ENCODE measurements at regions not wholly inside any gene's neighbourhood (a gene's known extent, or its start where the extent isn't known, plus 50 kb on each side); places are given as distances from the start of the nearest gene placed in this dataset.

DNA sequence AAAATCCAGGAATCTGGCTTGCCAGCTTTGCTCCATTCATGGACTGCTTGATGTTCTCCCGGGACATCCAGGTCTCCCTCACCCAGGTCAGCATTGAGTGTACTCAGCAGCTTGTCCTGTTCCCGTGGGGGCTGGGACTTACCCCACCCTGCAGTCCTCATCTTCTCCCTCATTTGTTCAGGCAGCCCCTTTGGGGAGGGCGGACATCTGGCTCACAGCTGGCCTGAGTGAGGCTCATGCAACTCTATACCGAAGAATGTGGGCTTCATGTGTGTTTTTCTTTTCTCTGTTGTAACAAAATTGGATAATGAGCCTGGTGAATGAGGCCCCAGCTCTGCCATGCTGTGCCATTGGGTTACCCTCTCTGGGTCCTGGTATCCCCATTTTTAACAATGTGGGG is 227.7 kb upstream of the TENM4 start:
- no peak overlapping the region for H2AK9ac ChIP-seq (replicated peaks; ENCODE audit: low read depth, low read length, poor library complexity)
- no peak overlapping the region for H3K56ac ChIP-seq (ENCODE audit: extremely low read depth, insufficient read depth, low read length)
- POLR2A ChIA-PET (ENCODE audit: unreplicated experiment), result no interaction called here
- H3K18ac ChIP-seq (ENCODE audit: low read depth, low read length), result no peak overlapping the region
- H4K91ac ChIP-seq (ENCODE audit: insufficient read depth, low read depth, low read length), result no peak overlapping the region
- no peak overlapping the region for H2BK15ac ChIP-seq (ENCODE audit: low read depth, low read length)
- H3K4me3 ChIP-seq (ENCODE audit: insufficient read depth, low read depth, low read length), result no peak overlapping the region
- CTCF ChIA-PET, result interaction anchor here (0.8 kb wide), 1 partner anchor 10 kb away, joined by 3 read pairs; no protein-coding TSS in a partner anchor
- no peak overlapping the region for H3K14ac ChIP-seq (replicated peaks; ENCODE audit: low read depth, low read length)
- no peaks in the 10 kb centered on the region for H3K4me1 ChIP-seq (ENCODE audit: control insufficient read depth, insufficient read depth, low read length)
- in situ Hi-C loops (cut with MboI; ENCODE audit: low sequenced_read_pairs), result no loop called here
- H2BK120ac ChIP-seq (ENCODE audit: low read depth, low read length), result no peak overlapping the region
- no peaks in the 10 kb centered on the region for H3K9me3 ChIP-seq (ENCODE audit: control insufficient read depth, insufficient read depth, low read length)
- no TSS peak for BruUV-seq (replicated peaks)
- TF ChIP-seq USF2 (IDR thresholded peaks at IDR 0.05; ENCODE audit: low read depth, low read length) (no peak), CEBPB (IDR thresholded peaks at IDR 0.05; ENCODE audit: low read depth, low read length) (no peak), MAZ (IDR thresholded peaks at IDR 0.05; ENCODE audit: borderline replicate concordance, low read depth, low read length) (no peak), RAD21 (IDR thresholded peaks at IDR 0.05; ENCODE audit: low read length) (no peak), POLR2A (IDR thresholded peaks at IDR 0.05; ENCODE audit: low read depth, low read length) (no peak), CHD1 (IDR thresholded peaks at IDR 0.05; ENCODE audit: low read depth, low read length) (no peak), FOS (IDR thresholded peaks at IDR 0.05; ENCODE audit: low read depth, low read length) (no peak), RCOR1 (IDR thresholded peaks at IDR 0.05; ENCODE audit: insufficient replicate concordance, low read length) (no peak), ELK1 (IDR thresholded peaks at IDR 0.05; ENCODE audit: borderline replicate concordance, low read depth, low read length) (no peak), MAFK (IDR thresholded peaks at IDR 0.05; ENCODE audit: low read depth, low read length) (no peak), RFX5 (IDR thresholded peaks at IDR 0.05; ENCODE audit: low read depth, low read length) (no peak)
- no peak for ATAC-seq (ENCODE audit: low read depth)
- H3K36me3 ChIP-seq (ENCODE audit: control insufficient read depth, insufficient read depth, low read length), result no peaks in the 10 kb centered on the region
- no peak overlapping the region for H3K27ac ChIP-seq (ENCODE audit: insufficient read depth, low read length)
- DNase-seq, result no peak
- no peak overlapping the region for H3K4ac ChIP-seq (ENCODE audit: low read depth, low read length)
- no peak overlapping the region for H2BK20ac ChIP-seq (ENCODE audit: low read depth, low read length)
- H3K4me2 ChIP-seq (ENCODE audit: low read depth, low read length), result no peak overlapping the region
- no peaks in the 10 kb centered on the region for H3K9me1 ChIP-seq (ENCODE audit: insufficient read depth, low read length)
- no peak overlapping the region for H2BK5ac ChIP-seq (ENCODE audit: low read depth, low read length, poor library complexity, severe bottlenecking)
- H3K23ac ChIP-seq (ENCODE audit: low read depth, low read length), result no peak overlapping the region
- no peak overlapping the region for H2AFZ ChIP-seq (replicated peaks; ENCODE audit: low read length, poor library complexity)
- H4K8ac ChIP-seq (ENCODE audit: low read depth in 2 of 2, low read length in 2 of 2), result no peak overlapping the region
- dilution Hi-C loops (cut with HindIII; ENCODE audit: low sequenced_read_pairs, unreplicated experiment), result no loop called here
- intact Hi-C loops (cut with micrococcal nuclease), result no loop called here
- H4K20me1 ChIP-seq (ENCODE audit: insufficient read depth, low read length), result no peaks in the 10 kb centered on the region
- no peaks in the 10 kb centered on the region for H3K79me1 ChIP-seq (ENCODE audit: low read depth in 1 of 2, low read length in 2 of 2)
- H4K5ac ChIP-seq (ENCODE audit: low read depth, low read length), result no peak overlapping the region
- no CpG with 5 or more reads among the region's 4 CpGs for WGBS, 2 experiments (ENCODE audit: extremely low coverage in 2 of 2, insufficient read length in 1 of 2)
- H3K9ac ChIP-seq (ENCODE audit: low read depth, low read length), result no peak overlapping the region
- no peak overlapping the region for H2AK5ac ChIP-seq (ENCODE audit: low read depth, low read length)
- no peaks in the 10 kb centered on the region for H3K27me3 ChIP-seq (ENCODE audit: control insufficient read depth, insufficient read depth, low read length)
